IMR-90 (cell line): ENCODE measurements at regions not wholly inside any gene's neighbourhood (a gene's known extent, or its start where the extent isn't known, plus 50 kb on each side); places are given as distances from the start of the nearest gene placed in this dataset.

Source experiments
- ATAC-seq: fragments of 200-7000 bp; cut with Tn5 transposase; 2 replicates; pipeline ENCODE4 v1.9.1; 2020; ENCODE audit warnings: low read depth, mild to moderate bottlenecking, moderate library complexity
- BruUV-seq: library from RNA; stranded (reverse); fragments of 400-500 nt; replicated peaks from 2 replicates; lab custom pipeline; 2021; lab: Mats Ljungman, UMichigan
- CTCF ChIA-PET: fragments of 300-600 bp; formaldehyde crosslinking; extraction: SDS; loops from one replicate; lab custom pipeline; 2021; ENCODE audit warnings: antibody characterized with exemption; lab: Yijun Ruan, JAX
- POLR2A ChIA-PET: fragments of 300-600 bp; sonication (Branson Sonifier 250); formaldehyde crosslinking; loops from one replicate; lab custom pipeline; 2022; ENCODE audit warnings: antibody characterized with exemption; ENCODE audit not compliant: unreplicated experiment; lab: Charles Lee
- DNase-seq: peaks from one replicate; pipeline ENCODE4 v3.0.0; 2013
- H2AFZ ChIP-seq: replicated peaks from 2 replicates; pipeline ENCODE3; 2013; ENCODE audit warnings: low read length, mild to moderate bottlenecking; ENCODE audit not compliant: poor library complexity
- H2AK5ac ChIP-seq: 2 replicates; pipeline ENCODE4 v1.6.1; 2013; ENCODE audit warnings: low read depth, low read length, inconsistent platforms
- H2AK9ac ChIP-seq: replicated peaks from 2 replicates; pipeline ENCODE3; 2013; ENCODE audit warnings: mild to moderate bottlenecking, low read depth, low read length, moderate library complexity; ENCODE audit not compliant: poor library complexity
- H2BK120ac ChIP-seq: 2 replicates; pipeline ENCODE4 v1.6.1; 2013; ENCODE audit warnings: low read depth, low read length, inconsistent platforms
- H2BK15ac ChIP-seq: 3 replicates; pipeline ENCODE4 v1.6.1; 2013; ENCODE audit warnings: low read depth, low read length, inconsistent platforms
- H2BK20ac ChIP-seq: 2 replicates; pipeline ENCODE4 v1.6.1; 2013; ENCODE audit warnings: low read depth, mild to moderate bottlenecking, inconsistent platforms, low read length, moderate library complexity
- H2BK5ac ChIP-seq: 2 replicates; pipeline ENCODE4 v1.6.1; 2013; ENCODE audit warnings: mild to moderate bottlenecking, low read depth, low read length, inconsistent platforms; ENCODE audit not compliant: poor library complexity, severe bottlenecking
- H3K14ac ChIP-seq: replicated peaks from 2 replicates; pipeline ENCODE4 v1.6.1; 2013; ENCODE audit warnings: low read depth, low read length, inconsistent platforms
- H3K18ac ChIP-seq: 2 replicates; pipeline ENCODE4 v1.6.1; 2013; ENCODE audit warnings: low read depth, low read length, control low read depth
- H3K23ac ChIP-seq: 2 replicates; pipeline ENCODE4 v1.6.1; 2013; ENCODE audit warnings: low read depth, low read length, inconsistent platforms
- H3K27ac ChIP-seq: 2 replicates; pipeline ENCODE4 v1.5.1; 2013; ENCODE audit warnings: mild to moderate bottlenecking, control low read depth, low read length; ENCODE audit not compliant: insufficient read depth
- H3K27me3 ChIP-seq: 2 replicates; pipeline ENCODE4 v1.6.1; 2013; ENCODE audit warnings: low read length; ENCODE audit not compliant: control insufficient read depth, insufficient read depth
- H3K36me3 ChIP-seq: 2 replicates; pipeline ENCODE4 v1.6.1; 2013; ENCODE audit warnings: low read length, mixed read lengths; ENCODE audit not compliant: control insufficient read depth, insufficient read depth
- H3K4ac ChIP-seq: 2 replicates; pipeline ENCODE4 v1.6.1; 2013; ENCODE audit warnings: low read depth, low read length, inconsistent platforms
- H3K4me1 ChIP-seq: 2 replicates; pipeline ENCODE4 v1.6.1; 2013; ENCODE audit warnings: low read length, mixed read lengths; ENCODE audit not compliant: control insufficient read depth, insufficient read depth
- H3K4me2 ChIP-seq: 2 replicates; pipeline ENCODE4 v1.6.1; 2013; ENCODE audit warnings: low read depth, mild to moderate bottlenecking, control low read depth, low read length, moderate library complexity
- H3K4me3 ChIP-seq: 2 replicates; pipeline ENCODE4 v1.5.1; 2013; ENCODE audit warnings: low read depth, mild to moderate bottlenecking, control low read depth, low read length, moderate library complexity; ENCODE audit not compliant: insufficient read depth
- H3K56ac ChIP-seq: 2 replicates; pipeline ENCODE4 v1.6.1; 2013; ENCODE audit warnings: low read length, inconsistent platforms; ENCODE audit not compliant: insufficient read depth; ENCODE audit errors: extremely low read depth
- H3K79me1 ChIP-seq, 2 experiments: 2 replicates each; pipeline ENCODE4 v1.6.1; 2013; ENCODE audit warnings: low read length in 2 of 2, inconsistent platforms in 1 of 2, low read depth in 1 of 2
- H3K9ac ChIP-seq: 2 replicates; pipeline ENCODE4 v1.6.1; 2013; ENCODE audit warnings: low read depth, low read length, control low read depth
- H3K9me1 ChIP-seq: 2 replicates; pipeline ENCODE4 v1.6.1; 2013; ENCODE audit warnings: low read length, inconsistent platforms; ENCODE audit not compliant: insufficient read depth
- H3K9me3 ChIP-seq: 2 replicates; pipeline ENCODE4 v1.6.1; 2013; ENCODE audit warnings: low read length; ENCODE audit not compliant: control insufficient read depth, insufficient read depth
- H4K20me1 ChIP-seq: 2 replicates; pipeline ENCODE4 v1.6.1; 2013; ENCODE audit warnings: low read length, inconsistent platforms; ENCODE audit not compliant: insufficient read depth
- H4K5ac ChIP-seq: 2 replicates; pipeline ENCODE4 v1.6.1; 2013; ENCODE audit warnings: mild to moderate bottlenecking, low read depth, low read length, control low read depth
- H4K8ac ChIP-seq, 2 experiments: 2 replicates each; pipeline ENCODE4 v1.6.1; 2013; ENCODE audit warnings: low read depth in 2 of 2, low read length in 2 of 2, control low read depth in 1 of 2, inconsistent platforms in 1 of 2
- H4K91ac ChIP-seq: 2 replicates; pipeline ENCODE4 v1.6.1; 2013; ENCODE audit warnings: low read depth, low read length, inconsistent platforms; ENCODE audit not compliant: insufficient read depth
- BHLHE40 ChIP-seq: fragments of 150-350 bp; IDR thresholded peaks from 2 replicates; pipeline ENCODE4 v1.6.1; 2016; ENCODE audit warnings: mild to moderate bottlenecking, low read depth, low read length
- CEBPB ChIP-seq: IDR thresholded peaks from 2 replicates; pipeline ENCODE4 v1.6.1; 2012; ENCODE audit warnings: low read depth, low read length, improper control_type of control experiment
- CHD1 ChIP-seq: IDR thresholded peaks from 2 replicates; pipeline ENCODE4 v1.6.1; 2012; ENCODE audit warnings: low read depth, low read length, improper control_type of control experiment
- FOS ChIP-seq: fragments of 150-350 bp; IDR thresholded peaks from 2 replicates; pipeline ENCODE4 v1.6.1; 2016; ENCODE audit warnings: low read depth, low read length
- MAZ ChIP-seq: IDR thresholded peaks from 2 replicates; pipeline ENCODE4 v1.6.1; 2012; ENCODE audit warnings: low read depth, mild to moderate bottlenecking, low read length, improper control_type of control experiment, moderate library complexity, borderline replicate concordance
- NFE2L2 ChIP-seq: fragments of 150-350 bp; IDR thresholded peaks from 2 replicates; pipeline ENCODE4 v1.6.1; 2016; ENCODE audit warnings: low read depth, mild to moderate bottlenecking, low read length
- RAD21 ChIP-seq: IDR thresholded peaks from 2 replicates; pipeline ENCODE4 v1.6.1; 2012; ENCODE audit warnings: low read length, improper control_type of control experiment
- RFX5 ChIP-seq: IDR thresholded peaks from 2 replicates; pipeline ENCODE4 v1.8.0; 2012; ENCODE audit warnings: low read depth, mild to moderate bottlenecking, low read length, moderate library complexity
- USF2 ChIP-seq: fragments of 150-350 bp; IDR thresholded peaks from 2 replicates; pipeline ENCODE4 v1.6.1; 2017; ENCODE audit warnings: mild to moderate bottlenecking, antibody characterized with exemption, low read length, low read depth
- WGBS, 2 experiments: methylation state at CpG; one replicate each; pipeline versions ENCODE4 v1.1.5 to v1.1.7; 2013; ENCODE audit warnings: missing lambda C conversion rate in 2 of 2; ENCODE audit not compliant: insufficient read length in 1 of 2; ENCODE audit errors: extremely low coverage in 2 of 2; 5-methylcytosine and 5-hydroxymethylcytosine counted together
- dilution Hi-C: fragments of 300-500 bp; cut with HindIII; formaldehyde crosslinking; loops from one replicate; pipeline ENCODE4 v1.14.3; 2018; ENCODE audit warnings: low sequenced_read_pairs; ENCODE audit not compliant: unreplicated experiment
- in situ Hi-C: fragments of 300-500 bp; cut with MboI; formaldehyde crosslinking; loops from 3 replicates; pipeline ENCODE4 v1.14.3; 2019; ENCODE audit warnings: low sequenced_read_pairs, inconsistent platforms, mixed read lengths
- intact Hi-C: fragments of 100-400 bp; cut with micrococcal nuclease; formaldehyde crosslinking; loops from 2 replicates; pipeline ENCODE4 v1.10.0; 2022

- CTCF ChIA-PET: no interaction called here
Observed at GRCh38 chr17:12579288-12579687, 86.4 kb upstream of the MYOCD start.

More at GRCh38 chr17:12579288-12579687, 86.4 kb upstream of the MYOCD start:
- Histone ChIP-seq H2BK5ac (no peak overlapping the region), H3K27ac (no peak overlapping the region), H3K79me1 (no peaks in the 10 kb centered on the region), H2BK15ac (no peak overlapping the region), H2AK9ac (no peak overlapping the region), H3K23ac (no peak overlapping the region), H3K14ac (no peak overlapping the region), H4K8ac (0 out of 4 replicates have a peak overlapping the region, but pooled peaks of 1 of the 2 experiments have one; percentile 19), H2BK120ac (no peak overlapping the region), H2AK5ac (no peak overlapping the region), H2BK20ac (no peak overlapping the region), H4K20me1 (no peaks in the 10 kb centered on the region), H4K91ac (no peak overlapping the region), H4K5ac (no peak overlapping the region), H3K56ac (no peak overlapping the region), H3K27me3 (no peaks in the 10 kb centered on the region), H3K4me3 (no peak overlapping the region), H3K4ac (no peak overlapping the region), H3K18ac (peak overlapping the region; percentile 82; the same call in 1 of the 2 replicates), H3K36me3 (no peaks in the 10 kb centered on the region), H3K4me1 (peaks cover 2% of the 10 kb centered on the region), H3K9me1 (no peaks in the 10 kb centered on the region; the same call in 1 of the 2 replicates), H3K9me3 (peaks cover 4% of the 10 kb centered on the region; the same call in 1 of the 2 replicates), H3K9ac (no peak overlapping the region), H2AFZ (no peak overlapping the region), H3K4me2 (no peak overlapping the region)
- DNase-seq (no peak), ATAC-seq (no peak)
- dilution Hi-C loops: no loop called here
- POLR2A ChIA-PET: no interaction called here
- in situ Hi-C loops: no loop called here
- WGBS, 2 experiments: no CpG with 5 or more reads among the region's 5 CpGs
- intact Hi-C loops: no loop called here
- TF ChIP-seq FOS (no peak), CEBPB (no peak), USF2 (no peak), CHD1 (no peak), MAZ (no peak), NFE2L2 (no peak), RAD21 (no peak), RFX5 (no peak), BHLHE40 (no peak)
- no TSS peak for BruUV-seq
